WTC11 (cell line): ENCODE measurements at regions not wholly inside any gene's neighbourhood (a gene's known extent, or its start where the extent isn't known, plus 50 kb on each side); places are given as distances from the start of the nearest gene placed in this dataset.

Experiments used
- ATAC-seq: fragments of 200-7000 bp; cut with Tn5 transposase; 2 replicates; pipeline ENCODE4 v1.10.0; 2021; ENCODE audit warnings: mild to moderate bottlenecking, moderate library complexity
- CTCF ChIA-PET: fragments of 300-600 bp; sonication (Branson Sonifier 250); formaldehyde crosslinking; loops from one replicate; lab custom pipeline; 2021; ENCODE audit warnings: antibody characterized with exemption; lab: Charles Lee
- POLR2A ChIA-PET: fragments of 350-600 bp; sonication (Branson Sonifier 250); formaldehyde crosslinking; loops from one replicate; lab custom pipeline; 2021; ENCODE audit warnings: antibody characterized with exemption; lab: Charles Lee
- DNase-seq: peaks from one replicate; pipeline ENCODE4 v3.0.0; 2021; ENCODE audit warnings: low spot score
- H3K27ac Mint-ChIP-seq: 2 replicates; pipeline ENCODE4 v1.8.0; 2021; ENCODE audit warnings: mixed read lengths
- H3K27me3 Mint-ChIP-seq: 2 replicates; pipeline ENCODE4 v1.8.0; 2021; ENCODE audit warnings: low read depth, mild to moderate bottlenecking, moderate library complexity, mixed read lengths
- H3K36me3 Mint-ChIP-seq: 2 replicates; pipeline ENCODE4 v1.8.0; 2021; ENCODE audit warnings: mixed read lengths
- H3K4me1 Mint-ChIP-seq: 2 replicates; pipeline ENCODE4 v1.8.0; 2022; ENCODE audit warnings: mixed read lengths
- H3K4me3 Mint-ChIP-seq: 2 replicates; pipeline ENCODE4 v1.8.0; 2021; ENCODE audit warnings: mild to moderate bottlenecking, moderate library complexity, mixed read lengths
- H3K9me3 Mint-ChIP-seq: 2 replicates; pipeline ENCODE4 v1.8.0; 2021; ENCODE audit warnings: mixed read lengths
- ATF6 ChIP-seq: sonication (generic); formaldehyde crosslinking; IDR thresholded peaks from 2 replicates; pipeline ENCODE4 v1.8.1; 2023; ENCODE audit warnings: mild to moderate bottlenecking, missing genetic modification reagents
- ESRRA ChIP-seq: sonication (generic); formaldehyde crosslinking; IDR thresholded peaks from 2 replicates; pipeline ENCODE4 v1.8.1; 2022; ENCODE audit warnings: mild to moderate bottlenecking, missing genetic modification reagents, borderline replicate concordance
- GRHL2 ChIP-seq: fragments of 250-450 bp; sonication (Bioruptor Pico); IDR thresholded peaks from 2 replicates; pipeline ENCODE4 v1.8.0; 2022; ENCODE audit warnings: mild to moderate bottlenecking, moderate library complexity; ENCODE audit not compliant: insufficient replicate concordance, severe bottlenecking
- HMGA2 ChIP-seq: fragments of 250-450 bp; sonication (Bioruptor Pico); IDR thresholded peaks from 2 replicates; pipeline ENCODE4 v1.4.0; 2021; ENCODE audit warnings: mild to moderate bottlenecking, moderate library complexity
- HMGXB4 ChIP-seq: sonication (generic); formaldehyde crosslinking; IDR thresholded peaks from 2 replicates; pipeline ENCODE4 v1.8.1; 2023; ENCODE audit warnings: mild to moderate bottlenecking, moderate library complexity, missing genetic modification reagents
- NR1H2 ChIP-seq: sonication (generic); formaldehyde crosslinking; IDR thresholded peaks from 2 replicates; pipeline ENCODE4 v1.9.0; 2021; ENCODE audit warnings: mild to moderate bottlenecking, moderate library complexity, missing genetic modification reagents
- OVOL2 ChIP-seq: fragments of 250-450 bp; sonication (Bioruptor Pico); IDR thresholded peaks from 2 replicates; pipeline ENCODE4 v1.9.0; 2021; ENCODE audit warnings: mild to moderate bottlenecking, borderline replicate concordance
- RORB ChIP-seq: fragments of 250-450 bp; sonication (Bioruptor Pico); IDR thresholded peaks from 2 replicates; pipeline ENCODE4 v1.9.0; 2021; ENCODE audit warnings: mild to moderate bottlenecking
- TP53 ChIP-seq: sonication (generic); formaldehyde crosslinking; IDR thresholded peaks from 2 replicates; pipeline ENCODE4 v1.8.1; 2023; ENCODE audit warnings: mild to moderate bottlenecking, missing genetic modification reagents
- ZBTB43 ChIP-seq: sonication (generic); formaldehyde crosslinking; IDR thresholded peaks from 2 replicates; pipeline ENCODE4 v1.8.1; 2023; ENCODE audit warnings: mild to moderate bottlenecking, missing genetic modification reagents
- ZNF121 ChIP-seq: sonication (generic); formaldehyde crosslinking; IDR thresholded peaks from 2 replicates; pipeline ENCODE4 v1.8.0; 2023; ENCODE audit warnings: missing genetic modification reagents
- ZNF138 ChIP-seq: sonication (generic); formaldehyde crosslinking; conservative IDR thresholded peaks from 2 replicates; pipeline ENCODE4 v1.8.1; 2022; ENCODE audit warnings: mild to moderate bottlenecking, moderate library complexity, missing genetic modification reagents
- ZNF219 ChIP-seq: sonication (generic); formaldehyde crosslinking; IDR thresholded peaks from 2 replicates; pipeline ENCODE4 v1.8.0; 2023; ENCODE audit warnings: missing genetic modification reagents, mild to moderate bottlenecking, borderline replicate concordance
- ZNF263 ChIP-seq: sonication (generic); formaldehyde crosslinking; IDR thresholded peaks from 2 replicates; pipeline ENCODE4 v1.8.1; 2022; ENCODE audit warnings: low read depth, mild to moderate bottlenecking, moderate library complexity, missing genetic modification reagents
- ZNF317 ChIP-seq: sonication (generic); formaldehyde crosslinking; IDR thresholded peaks from 2 replicates; pipeline ENCODE4 v1.8.1; 2023; ENCODE audit warnings: low read depth, mild to moderate bottlenecking, moderate library complexity, missing genetic modification reagents, borderline replicate concordance
- ZNF423 ChIP-seq: fragments of 250-450 bp; sonication (Bioruptor Pico); IDR thresholded peaks from 2 replicates; pipeline ENCODE4 v2.1.2; 2022; ENCODE audit warnings: mild to moderate bottlenecking, moderate library complexity
- ZNF671 ChIP-seq: fragments of 250-450 bp; sonication (Bioruptor Pico); IDR thresholded peaks from 2 replicates; pipeline ENCODE4 v1.8.0; 2021; ENCODE audit warnings: mild to moderate bottlenecking
- TF ChIP-seq, protein P1 (sequence below): fragments of 250-450 bp; sonication (Bioruptor Pico); IDR thresholded peaks from 2 replicates; pipeline ENCODE4 v1.9.0; 2021; ENCODE audit warnings: moderate library complexity, mild to moderate bottlenecking, inconsistent platforms, borderline replicate concordance
- TF ChIP-seq, protein P2 (sequence below): sonication (generic); formaldehyde crosslinking; IDR thresholded peaks from 2 replicates; pipeline ENCODE4 v1.8.1; 2022; ENCODE audit warnings: mild to moderate bottlenecking, moderate library complexity, missing genetic modification reagents
- TF ChIP-seq, protein P3 (sequence below): sonication (generic); formaldehyde crosslinking; conservative IDR thresholded peaks from 2 replicates; pipeline ENCODE4 v1.8.1; 2022; ENCODE audit warnings: mild to moderate bottlenecking, missing genetic modification reagents
- TF ChIP-seq, protein P4 (sequence below): sonication (generic); formaldehyde crosslinking; IDR thresholded peaks from 2 replicates; pipeline ENCODE4 v1.8.0; 2023; ENCODE audit warnings: mild to moderate bottlenecking, missing genetic modification reagents

- TF ChIP-seq ZNF219, result no peak
- TF ChIP-seq HMGA2 (CRISPR knock-in tag), result no peak
- TF ChIP-seq, protein P1, sequence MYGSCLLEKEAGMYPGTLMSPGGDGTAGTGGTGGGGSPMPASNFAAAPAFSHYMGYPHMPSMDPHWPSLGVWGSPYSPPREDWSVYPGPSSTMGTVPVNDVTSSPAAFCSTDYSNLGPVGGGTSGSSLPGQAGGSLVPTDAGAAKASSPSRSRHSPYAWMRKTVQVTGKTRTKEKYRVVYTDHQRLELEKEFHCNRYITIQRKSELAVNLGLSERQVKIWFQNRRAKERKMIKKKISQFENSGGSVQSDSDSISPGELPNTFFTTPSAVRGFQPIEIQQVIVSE, result no peak
- TF ChIP-seq RORB (CRISPR knock-in tag), result no peak
- TF ChIP-seq ZNF263, result no peak
- no peak for TF ChIP-seq ZNF671 (CRISPR knock-in tag)
- no peak for TF ChIP-seq OVOL2
These were observed 423.3 kb upstream of the GRM7 start (continued) for GRCh38 chr3:6437631-6438030.

- CTCF ChIA-PET, result no interaction called here
- no peak overlapping the region for H3K27ac Mint-ChIP-seq
- TF ChIP-seq NR1H2 (CRISPR knock-in tag) (no peak), ESRRA (CRISPR knock-in tag) (no peak), ZNF121 (CRISPR knock-in tag) (no peak), GRHL2 (no peak), ZNF317 (CRISPR knock-in tag) (no peak), ZNF423 (CRISPR knock-in tag) (no peak), TP53 (CRISPR knock-in tag) (no peak), ZBTB43 (no peak), ZNF671 (CRISPR knock-in tag) (no peak), ZNF263 (no peak), HMGXB4 (CRISPR knock-in tag) (no peak), ATF6 (CRISPR knock-in tag) (no peak), ZNF138 (no peak)
- TF ChIP-seq, protein P2, sequence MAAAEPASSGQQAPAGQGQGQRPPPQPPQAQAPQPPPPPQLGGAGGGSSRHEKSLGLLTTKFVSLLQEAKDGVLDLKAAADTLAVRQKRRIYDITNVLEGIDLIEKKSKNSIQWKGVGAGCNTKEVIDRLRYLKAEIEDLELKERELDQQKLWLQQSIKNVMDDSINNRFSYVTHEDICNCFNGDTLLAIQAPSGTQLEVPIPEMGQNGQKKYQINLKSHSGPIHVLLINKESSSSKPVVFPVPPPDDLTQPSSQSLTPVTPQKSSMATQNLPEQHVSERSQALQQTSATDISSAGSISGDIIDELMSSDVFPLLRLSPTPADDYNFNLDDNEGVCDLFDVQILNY (CRISPR knock-in tag), result no peak
- TF ChIP-seq, protein P3, sequence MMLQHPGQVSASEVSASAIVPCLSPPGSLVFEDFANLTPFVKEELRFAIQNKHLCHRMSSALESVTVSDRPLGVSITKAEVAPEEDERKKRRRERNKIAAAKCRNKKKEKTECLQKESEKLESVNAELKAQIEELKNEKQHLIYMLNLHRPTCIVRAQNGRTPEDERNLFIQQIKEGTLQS (CRISPR knock-in tag), result no peak
- TF ChIP-seq, protein P4, sequence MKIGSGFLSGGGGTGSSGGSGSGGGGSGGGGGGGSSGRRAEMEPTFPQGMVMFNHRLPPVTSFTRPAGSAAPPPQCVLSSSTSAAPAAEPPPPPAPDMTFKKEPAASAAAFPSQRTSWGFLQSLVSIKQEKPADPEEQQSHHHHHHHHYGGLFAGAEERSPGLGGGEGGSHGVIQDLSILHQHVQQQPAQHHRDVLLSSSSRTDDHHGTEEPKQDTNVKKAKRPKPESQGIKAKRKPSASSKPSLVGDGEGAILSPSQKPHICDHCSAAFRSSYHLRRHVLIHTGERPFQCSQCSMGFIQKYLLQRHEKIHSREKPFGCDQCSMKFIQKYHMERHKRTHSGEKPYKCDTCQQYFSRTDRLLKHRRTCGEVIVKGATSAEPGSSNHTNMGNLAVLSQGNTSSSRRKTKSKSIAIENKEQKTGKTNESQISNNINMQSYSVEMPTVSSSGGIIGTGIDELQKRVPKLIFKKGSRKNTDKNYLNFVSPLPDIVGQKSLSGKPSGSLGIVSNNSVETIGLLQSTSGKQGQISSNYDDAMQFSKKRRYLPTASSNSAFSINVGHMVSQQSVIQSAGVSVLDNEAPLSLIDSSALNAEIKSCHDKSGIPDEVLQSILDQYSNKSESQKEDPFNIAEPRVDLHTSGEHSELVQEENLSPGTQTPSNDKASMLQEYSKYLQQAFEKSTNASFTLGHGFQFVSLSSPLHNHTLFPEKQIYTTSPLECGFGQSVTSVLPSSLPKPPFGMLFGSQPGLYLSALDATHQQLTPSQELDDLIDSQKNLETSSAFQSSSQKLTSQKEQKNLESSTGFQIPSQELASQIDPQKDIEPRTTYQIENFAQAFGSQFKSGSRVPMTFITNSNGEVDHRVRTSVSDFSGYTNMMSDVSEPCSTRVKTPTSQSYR, result no peak
- H3K27me3 Mint-ChIP-seq, result no peaks in the 10 kb centered on the region
- no peak for DNase-seq
- H3K4me1 Mint-ChIP-seq, result no peaks in the 10 kb centered on the region
- no peak for ATAC-seq
- peaks cover 28% of the 10 kb centered on the region for H3K36me3 Mint-ChIP-seq
- peaks cover 50% of the 10 kb centered on the region for H3K9me3 Mint-ChIP-seq
- H3K4me3 Mint-ChIP-seq, result no peak overlapping the region
- POLR2A ChIA-PET, result no interaction called here
These were observed 422.9 kb upstream of the GRM7 start for GRCh38 chr3:6438031-6438430.
